Bone marrow (tissue), 2 donors: ENCODE measurements at regions not wholly inside any gene's neighbourhood (a gene's known extent, or its start where the extent isn't known, plus 50 kb on each side); places are given as distances from the start of the nearest gene placed in this dataset.
A peak's percentile ranks its signal among the peaks of the same experiment; 100 is the strongest.

Experiments used
- DNase-seq, 2 donors: peaks; one replicate each; lab custom pipeline; 2025; lab: John Stamatoyannopoulos, UW

DNA sequence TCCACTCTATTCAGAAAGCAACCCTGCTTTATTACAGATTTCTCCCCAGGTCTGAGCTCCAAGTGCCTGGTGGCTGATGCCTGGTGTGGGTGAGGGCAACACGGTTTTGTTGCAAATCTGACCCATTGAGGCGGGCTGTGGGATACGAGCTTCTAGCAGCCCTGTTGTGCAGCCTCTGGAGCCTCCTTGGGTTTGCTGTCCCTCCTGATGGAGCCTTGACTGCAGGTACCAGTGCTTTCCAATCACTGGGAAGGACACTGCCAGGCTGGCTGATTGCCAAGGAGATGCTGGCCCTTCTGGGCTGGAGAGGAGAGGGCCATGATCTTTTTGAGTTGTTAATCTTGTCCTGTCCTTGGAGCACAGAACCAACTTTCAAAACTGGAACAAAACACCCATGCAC is 151.0 kb upstream of the RGMA start:
- DNase-seq: no peak

DNA sequence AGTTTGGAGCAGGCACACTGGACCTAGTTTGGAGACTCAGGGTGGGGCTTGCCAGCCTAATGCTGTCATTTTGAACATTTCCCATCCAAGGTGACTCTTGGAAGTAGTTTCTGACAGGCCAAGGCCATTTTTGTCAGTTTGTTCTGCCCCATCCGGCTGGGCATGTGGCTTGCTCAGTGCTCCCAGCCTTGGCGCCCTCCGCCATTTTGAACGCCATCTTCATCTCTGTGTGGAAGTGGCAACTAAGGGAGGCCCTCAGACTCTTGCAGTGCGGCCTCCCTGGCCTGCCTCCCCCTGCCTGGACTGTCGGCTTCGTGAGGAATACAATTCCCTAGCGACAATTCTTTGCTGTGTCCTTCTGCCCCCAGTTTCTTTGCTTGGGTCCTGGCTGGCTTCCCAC is 150.6 kb upstream of the RGMA start:
- no peak for DNase-seq

DNA sequence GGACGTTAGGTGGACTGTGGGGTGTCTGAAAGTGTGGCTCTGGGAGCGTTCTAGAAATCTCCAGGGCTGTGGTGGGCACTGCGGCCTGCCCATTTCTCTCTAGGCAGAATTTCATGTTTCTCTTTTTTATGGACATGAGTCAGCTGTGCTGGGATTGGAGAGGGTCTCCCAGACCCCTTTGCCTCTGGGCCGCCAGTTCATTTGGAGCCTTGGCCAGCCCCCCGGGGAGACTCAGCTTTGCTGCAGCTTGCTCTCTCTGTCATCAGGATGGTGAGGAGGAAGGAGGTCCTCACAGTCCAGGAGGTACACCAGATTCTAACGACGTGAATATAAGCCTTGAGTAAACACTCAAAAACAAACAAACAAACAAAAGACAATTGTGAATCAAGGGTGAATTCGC is 149.6 kb upstream of the RGMA start:
- DNase-seq: no peak

DNA sequence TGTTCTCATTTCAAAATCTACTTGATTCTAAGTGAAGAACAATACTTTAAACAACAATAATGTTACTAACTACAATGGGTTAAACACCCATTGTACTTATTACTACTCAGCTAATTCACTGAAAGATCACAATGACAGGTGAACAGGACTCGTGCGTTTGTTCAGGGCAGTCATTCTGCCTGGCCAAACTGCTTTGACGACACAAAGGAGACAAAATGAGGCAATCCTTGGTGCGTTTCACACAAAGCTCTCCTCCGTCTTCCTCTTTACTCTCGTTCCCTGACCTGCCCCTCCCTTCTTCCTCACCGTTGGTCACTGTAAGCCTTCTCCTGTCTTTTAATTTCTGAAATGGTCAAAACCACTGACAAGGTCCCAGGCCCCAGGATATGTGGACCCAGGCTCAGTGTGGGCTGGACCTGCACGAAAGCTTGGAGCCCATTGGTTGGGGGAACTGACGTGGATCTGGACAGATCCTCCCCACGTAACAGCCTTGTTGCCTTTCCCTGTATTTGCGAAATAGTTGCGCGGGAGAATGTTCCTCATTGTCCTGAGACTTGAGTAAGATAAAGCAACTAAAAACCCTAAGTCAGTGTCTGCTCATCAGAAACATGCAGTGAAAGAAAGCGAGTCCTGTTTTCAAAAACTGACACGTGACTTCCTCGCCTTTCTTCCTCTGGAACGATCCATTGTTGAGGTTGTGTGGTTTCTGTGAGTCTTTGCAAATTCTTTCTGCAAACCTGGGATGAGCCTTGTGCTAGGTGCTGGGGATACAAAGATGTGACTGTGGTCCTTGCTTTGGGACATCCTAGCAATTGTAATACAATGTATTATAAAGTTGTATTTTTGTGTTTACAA is 147.1 kb upstream of the RGMA start:
- DNase-seq: peak in 1 of 2 donors; percentile 36

DNA sequence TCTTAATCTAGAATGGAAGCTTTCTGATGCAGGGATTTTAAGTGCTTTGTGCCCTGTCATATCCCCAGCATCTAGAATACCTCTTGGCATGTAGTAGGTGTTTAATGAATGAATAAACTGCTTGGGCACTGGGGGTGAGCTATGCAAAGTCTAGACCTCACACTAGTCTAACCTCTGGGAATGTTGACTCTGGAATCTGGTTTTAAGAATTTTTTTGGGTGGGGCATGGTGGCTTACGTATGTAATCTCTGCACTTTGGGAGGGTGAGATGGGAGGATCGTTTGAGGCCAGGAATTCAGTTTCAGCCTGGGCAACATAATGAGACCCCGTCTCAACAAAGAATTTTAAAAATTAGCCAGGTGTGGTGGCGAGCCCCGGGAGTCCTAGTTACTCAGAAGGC is 146.3 kb upstream of the RGMA start:
- DNase-seq: no peak

DNA sequence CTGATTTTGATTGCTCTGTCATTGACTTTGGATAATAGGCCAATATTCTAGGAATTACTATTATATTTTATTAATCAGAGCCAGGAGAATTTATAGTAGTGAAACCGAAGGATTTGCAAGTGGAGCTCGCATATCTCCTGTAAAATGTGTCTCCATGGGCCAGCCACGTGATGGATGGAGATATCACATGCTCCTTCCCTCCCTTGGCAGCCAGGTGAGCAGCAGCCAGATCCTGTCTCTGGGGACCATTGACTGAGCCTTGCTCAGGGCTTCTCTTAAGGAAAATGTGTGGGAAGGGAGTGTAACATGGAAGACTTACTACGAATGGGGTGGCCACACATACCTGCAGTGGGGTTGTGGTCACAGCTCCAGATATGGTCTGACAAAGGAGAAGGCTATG is 144.7 kb upstream of the RGMA start:
- DNase-seq: no peak

DNA sequence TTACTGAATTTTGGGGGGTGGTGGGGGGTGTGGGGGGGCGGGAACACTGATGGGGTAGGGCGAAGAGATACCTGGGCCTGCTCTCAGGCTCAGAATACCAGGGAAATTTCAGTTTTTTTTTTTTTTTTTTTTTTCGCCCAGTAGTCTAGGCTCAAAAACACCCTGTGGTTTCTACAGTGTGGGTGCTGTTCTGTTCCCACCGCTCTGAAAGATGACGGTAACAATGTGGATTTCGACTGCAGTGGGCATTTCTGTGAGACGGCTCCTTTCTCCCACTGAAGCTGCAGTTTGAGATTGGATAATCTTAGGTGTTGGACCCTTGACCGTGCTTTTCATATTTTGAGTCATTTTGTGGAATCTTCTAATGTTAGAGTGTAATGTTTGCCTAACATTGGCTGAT is 143.8 kb upstream of the RGMA start:
- DNase-seq: no peak

DNA sequence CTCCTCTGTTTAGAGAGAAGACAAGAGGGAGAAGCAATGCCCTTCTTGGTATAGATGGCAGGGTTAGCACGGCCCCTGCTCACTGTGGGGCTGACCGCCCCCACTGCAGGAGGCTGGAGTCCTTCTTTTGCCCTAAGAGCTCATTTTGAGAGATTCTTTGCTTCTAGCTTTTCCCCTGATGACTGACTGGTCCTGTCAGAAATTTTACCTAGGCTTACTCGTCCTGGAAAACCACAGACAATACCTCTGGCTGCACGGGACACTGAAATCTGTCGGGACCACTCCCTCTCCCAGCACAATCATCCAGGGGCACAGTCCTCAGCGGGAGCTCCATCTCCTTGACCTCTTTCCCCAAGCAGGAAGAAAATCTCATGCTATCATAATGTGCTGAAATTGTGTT is 143.0 kb upstream of the RGMA start:
- no peak for DNase-seq

DNA sequence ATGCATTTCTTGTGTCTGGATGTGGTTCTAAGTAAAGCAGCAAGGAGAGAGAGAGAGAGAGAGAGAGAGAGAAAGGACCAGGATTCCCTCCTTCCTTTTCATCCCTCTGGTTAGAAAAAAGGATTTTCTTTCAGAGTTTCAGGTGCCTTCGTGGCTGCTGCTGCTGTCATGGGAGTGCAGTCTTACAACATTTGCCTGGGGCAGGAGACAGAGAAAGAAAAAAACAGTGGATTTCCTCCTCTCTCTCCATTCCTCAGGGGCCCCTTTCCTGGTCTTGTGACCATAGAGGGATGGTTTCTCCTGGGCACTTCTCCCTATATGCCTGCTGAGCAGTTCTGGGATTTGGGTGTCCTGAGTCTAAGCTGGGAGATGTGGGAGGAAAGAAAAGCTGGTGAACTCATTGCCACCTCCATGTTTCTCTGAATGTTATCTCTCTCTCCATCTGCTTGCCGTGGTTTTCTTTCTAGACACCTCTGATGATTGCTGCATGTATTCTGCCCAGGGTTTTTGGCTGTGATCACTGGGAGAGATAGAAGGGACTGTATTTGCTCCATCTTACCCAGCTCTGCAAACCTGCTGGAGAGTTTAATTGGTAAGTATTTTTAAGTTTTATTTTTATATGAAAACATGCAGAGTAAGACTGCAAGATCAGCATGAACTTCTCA is 142.4 kb upstream of the RGMA start:
- DNase-seq: no peak

DNA sequence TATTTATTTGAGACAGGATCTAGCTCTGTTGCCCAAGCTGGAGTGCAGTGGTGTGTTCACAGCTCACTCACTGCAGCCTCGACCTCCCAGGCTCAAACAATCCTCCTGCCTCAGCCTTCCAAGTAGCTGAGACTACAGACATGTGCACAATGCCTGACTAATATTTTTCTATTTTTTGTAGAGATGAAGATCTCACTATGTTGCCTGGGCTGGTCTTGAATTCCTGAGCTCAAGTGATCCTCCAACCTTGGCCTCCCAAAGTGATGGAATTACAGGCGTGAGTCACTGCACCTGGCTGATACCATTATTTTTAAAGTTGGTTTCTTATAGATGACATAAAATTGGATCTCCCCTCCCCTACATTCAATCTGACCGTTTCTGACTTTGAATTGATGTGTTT is 139.5 kb upstream of the RGMA start:
- DNase-seq: no peak

DNA sequence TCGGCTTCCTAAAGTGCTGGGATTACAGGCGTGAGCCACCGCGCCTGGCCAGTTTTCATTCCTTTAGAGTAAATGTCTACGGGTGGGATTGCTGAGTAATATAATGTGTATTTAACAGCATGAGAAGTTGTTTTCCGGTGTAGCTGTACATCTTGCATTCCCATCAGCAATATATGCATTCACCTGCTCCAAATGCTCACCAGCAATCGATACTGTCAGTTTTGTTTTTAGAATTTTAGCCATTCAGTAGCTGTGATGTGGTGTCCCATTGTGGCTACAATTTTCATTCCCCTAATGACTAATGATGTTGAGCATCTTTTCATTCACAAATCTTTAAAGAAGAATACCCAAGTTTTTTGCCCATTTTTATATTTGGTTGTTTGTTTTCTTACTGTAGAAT is 134.8 kb upstream of the RGMA start:
- DNase-seq: no peak

DNA sequence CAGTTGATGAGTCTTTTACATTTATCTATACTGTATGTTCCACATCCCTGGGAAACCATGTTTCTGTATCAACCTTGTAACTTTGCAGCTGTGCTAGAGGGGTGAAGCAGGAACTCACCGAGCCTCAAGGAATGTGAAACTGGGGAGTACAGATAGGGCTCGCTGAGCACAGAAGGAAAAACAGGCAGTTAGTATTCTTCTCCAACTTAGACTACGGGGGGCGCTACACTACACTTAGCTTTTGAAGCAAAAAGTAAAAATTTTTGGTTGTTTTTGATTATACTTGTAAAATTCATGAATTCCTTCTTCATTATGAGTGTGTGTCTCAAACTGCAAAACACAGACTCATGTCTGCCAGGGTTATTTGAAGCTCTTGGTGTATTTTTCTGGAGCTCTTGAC is 132.7 kb upstream of the RGMA start:
- no peak for DNase-seq

DNA sequence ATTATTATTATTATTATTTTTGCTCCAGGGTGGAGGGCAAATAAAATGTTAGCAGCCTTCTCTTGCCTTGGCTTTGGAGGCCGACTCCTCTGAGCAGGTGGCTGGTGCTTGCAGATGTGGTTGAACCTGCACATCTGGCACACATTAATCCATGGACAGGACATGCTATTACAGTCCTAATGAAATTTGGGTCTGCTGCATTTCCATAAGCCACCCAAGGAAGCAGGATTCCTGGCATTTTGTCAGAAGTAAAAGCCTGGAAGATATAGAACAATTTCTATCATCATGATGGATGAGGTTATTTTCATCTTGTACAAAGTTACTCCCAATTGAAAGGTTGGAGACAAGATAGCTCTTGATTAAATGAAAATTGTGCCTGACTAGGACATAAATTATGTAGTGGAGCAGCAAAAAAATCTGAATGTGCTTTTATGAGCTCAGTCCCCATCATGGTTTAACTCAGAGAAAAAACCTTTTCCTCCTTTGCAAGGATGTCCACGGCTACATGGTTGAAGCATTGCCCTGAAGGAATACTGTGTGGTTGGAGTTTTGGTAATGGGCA is 130.9 kb upstream of the RGMA start:
- DNase-seq: no peak

DNA sequence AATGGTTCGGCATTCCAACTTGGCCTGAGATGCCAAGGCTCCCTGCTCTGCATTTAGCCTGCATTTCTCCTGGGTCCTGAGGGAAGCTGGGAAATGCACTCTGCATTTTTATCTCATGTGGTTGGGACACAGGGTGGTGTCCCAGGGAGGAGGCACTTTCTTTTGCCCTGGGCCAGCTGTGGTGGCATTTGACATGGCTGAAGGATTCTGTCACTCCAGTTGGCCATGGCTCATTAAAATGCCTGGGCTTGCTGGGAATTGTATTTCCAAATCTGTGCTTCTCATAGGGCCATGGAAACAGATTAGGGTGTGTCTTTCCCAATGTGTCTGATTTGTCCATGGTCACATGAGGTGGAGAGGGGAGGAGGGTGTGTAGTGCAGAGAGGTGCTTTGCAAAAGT is 128.3 kb upstream of the RGMA start:
- no peak for DNase-seq

DNA sequence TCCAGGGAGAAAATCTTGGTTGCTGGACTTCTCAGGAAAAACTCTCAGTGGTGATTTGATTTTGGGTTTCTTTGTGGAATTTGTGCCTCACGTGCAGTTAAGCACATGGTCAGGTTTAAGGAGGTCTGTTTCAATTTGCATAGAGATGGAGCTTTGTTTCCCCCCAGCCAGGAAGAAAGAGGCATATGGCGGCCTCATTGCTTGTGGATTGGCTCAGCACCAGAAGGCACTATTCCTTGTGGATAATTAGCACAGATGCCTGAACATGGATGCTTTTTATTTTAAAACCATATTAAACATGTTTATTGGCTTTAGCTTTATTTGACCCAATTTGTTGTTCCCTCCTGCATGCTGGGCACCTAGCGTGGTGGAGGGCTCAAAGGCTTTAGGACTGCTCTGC is 125.1 kb upstream of the RGMA start:
- no peak for DNase-seq

DNA sequence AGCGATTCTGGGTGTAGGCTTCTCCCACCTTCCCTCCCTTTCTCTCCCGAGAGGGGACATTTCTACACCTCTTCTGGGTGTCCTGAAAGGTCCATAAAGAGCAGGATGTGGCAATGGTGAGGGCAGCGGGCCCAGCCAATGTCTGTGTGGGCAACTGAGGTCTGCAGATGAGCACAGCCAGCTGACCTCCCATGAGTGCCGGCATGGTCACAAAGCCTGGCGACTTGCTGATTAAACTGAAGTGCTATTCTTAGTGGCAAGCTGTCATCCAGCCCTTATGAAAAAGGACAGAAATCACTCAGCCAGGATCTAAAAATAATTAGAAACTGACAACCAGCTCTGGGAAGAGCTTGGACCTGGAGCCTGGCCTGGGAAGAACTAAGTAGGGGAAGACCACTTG is 124.3 kb upstream of the RGMA start:
- no peak for DNase-seq

DNA sequence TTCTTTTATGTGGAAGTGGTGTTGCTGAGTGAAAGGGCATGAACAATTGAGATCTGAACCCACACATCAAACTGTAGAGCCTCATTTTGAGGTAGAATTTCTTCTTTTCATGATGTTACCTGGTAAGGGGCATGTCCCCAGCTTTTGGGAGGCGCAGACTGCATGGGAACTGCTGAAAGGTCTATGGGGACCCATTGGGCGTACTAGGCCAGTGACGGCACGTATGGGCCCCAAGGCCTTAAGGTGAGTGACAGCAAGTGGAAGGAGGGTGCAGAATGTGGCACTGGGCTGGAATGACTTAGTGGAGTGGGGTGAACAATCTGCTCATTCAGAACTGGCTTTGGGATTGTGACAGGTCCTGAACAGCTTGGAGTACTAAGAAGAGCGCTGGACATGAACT is 123.6 kb upstream of the RGMA start:
- DNase-seq: no peak

DNA sequence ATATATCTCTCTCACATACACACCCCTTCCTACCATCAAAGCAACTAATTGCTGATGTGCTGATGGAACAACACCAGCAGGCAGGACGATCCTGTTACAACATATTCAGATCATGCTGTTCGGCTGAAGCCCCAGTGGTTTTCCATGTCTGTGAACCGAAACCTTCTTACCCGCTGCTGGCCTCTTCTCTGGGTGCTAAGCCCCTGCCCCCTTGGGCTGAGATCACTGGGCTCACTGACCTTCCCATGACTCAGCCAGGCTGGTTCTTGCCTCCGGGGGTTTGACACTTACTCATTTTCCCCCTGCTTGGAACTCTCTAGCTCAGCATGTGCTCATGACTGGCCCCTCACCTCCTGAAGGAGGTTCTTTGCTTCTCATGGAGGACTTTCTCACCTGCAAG is 122.0 kb upstream of the RGMA start:
- no peak for DNase-seq

DNA sequence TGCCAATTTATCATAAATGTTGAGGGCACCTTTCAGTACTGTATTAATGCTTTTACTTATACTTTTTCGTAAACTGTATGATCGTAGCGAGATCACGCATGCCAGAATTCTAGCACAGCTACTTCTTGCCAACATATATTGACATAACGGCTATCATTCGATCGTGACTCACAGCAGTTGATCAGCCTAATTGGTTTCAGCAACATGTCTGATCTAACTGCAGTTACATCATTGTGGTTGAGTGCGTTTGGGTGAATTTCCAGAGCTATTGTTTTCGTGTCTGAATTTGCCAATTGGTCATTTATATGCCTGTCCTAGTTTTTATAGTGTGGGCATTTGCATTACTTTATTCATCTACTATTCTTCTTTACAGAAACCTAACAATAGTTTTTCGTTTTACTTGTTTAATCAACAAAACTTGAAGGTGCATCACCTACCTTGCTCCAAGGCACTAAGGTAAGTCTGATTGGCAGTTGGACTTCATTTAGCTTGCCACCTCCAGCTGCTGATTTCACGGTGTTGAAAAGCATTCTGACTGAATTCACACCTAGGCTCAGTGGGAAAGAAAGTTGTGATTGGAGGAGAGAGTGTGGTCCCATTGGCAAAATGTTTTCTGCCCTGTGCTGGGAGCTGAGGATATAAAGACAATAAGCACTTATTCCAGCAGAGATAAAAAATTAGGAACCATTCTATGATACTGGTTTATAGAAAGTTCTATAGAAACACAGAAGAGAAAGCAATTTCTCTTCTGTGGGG is 120.9 kb upstream of the RGMA start:
- DNase-seq: no peak

DNA sequence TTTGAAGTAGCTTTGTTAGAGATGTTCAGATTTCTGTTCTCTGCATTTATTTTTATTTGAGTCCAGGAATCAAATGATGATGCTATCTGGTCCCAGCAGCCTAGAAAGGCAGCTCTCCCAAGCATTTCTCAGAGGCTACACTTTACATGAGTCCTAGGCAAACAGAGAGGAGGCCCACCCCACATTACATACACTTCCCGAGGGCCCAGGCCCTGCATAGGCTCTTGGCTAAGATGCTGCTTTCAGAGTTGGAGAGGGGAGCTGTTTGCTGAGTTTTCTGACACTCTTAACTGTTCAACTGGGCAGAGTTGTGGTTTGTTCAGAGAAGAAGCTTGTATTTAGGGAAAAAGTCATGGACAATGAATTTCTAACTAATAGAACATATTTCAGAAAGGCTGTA is 117.9 kb upstream of the RGMA start:
- no peak for DNase-seq

DNA sequence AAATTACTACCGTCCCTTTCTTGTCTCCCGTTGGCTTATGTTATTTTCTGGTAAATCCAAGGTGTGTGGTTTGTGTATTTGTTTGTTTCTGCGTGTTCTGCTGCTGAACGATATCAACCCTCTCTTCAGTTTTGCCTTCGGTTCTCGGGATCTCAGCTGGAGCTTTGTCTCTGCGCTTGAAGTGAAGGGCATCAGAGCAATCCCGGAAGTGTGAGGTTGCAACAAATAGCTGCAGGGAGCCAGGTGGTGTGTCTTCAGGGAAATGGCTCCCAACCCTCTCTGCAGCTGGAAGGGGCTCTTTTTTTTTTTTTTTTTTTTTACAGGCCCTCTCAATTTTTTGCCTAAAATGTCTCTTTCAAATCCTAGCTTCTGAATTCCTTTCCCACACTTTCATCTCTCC is 116.4 kb upstream of the RGMA start:
- no peak for DNase-seq

DNA sequence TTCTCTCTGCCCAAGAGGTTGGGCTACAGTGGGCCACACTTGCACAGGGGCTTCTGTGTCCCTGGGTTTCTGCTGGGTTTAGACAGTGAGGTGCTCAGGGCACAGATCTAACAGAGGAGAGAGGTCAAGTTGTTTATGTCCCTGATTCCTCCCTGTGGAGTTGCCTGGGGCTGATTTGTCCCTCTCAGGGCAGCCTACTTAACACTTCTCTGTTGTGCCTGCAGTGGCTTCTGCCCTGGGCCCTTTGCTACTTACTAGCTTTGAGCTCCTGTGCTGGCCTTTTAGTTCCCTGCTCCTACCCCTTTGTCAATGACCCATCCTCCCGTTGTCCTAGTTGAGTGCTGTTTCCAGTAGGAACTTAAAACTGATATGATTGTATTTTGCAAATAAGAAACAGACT is 114.0 kb upstream of the RGMA start:
- no peak for DNase-seq

DNA sequence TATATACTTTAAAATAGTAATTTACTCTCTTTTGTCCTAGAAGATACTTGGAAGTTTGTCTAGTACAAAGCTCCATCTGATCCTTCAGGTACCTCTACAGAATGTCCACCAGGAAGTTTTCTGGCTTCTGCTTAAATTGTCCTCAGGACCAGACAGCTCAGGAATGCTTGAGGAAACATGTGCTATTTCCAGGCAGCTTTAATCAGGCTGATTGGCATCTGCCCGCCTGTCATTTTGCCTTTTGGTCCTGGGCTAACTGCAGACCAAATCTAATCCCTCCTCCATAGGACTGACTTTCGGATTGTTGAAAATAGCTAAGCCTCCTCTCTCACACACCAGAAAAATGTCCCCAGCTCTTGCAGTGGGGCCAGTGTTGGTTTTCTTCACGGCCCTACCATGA is 113.4 kb upstream of the RGMA start:
- no peak for DNase-seq
